NCI-H82 treated with DMSO at 0.1 percent for 48 hours (cell line): ENCODE measurements at regions not wholly inside any gene's neighbourhood (a gene's known extent, or its start where the extent isn't known, plus 50 kb on each side); places are given as distances from the start of the nearest gene placed in this dataset.
"Not testable (repeated sequence)": the region's sequence is repeated elsewhere in the genome, so short reads cannot be mapped to it uniquely, and the experiment has no call there.

Experiments
- DNase-seq: peaks from one replicate; lab custom pipeline; 2025; ENCODE audit not compliant: unreplicated experiment; lab: John Stamatoyannopoulos, UW

GRCh38 chr5:174571662-174572397 is 152.6 kb upstream of the MSX2 start:
- DNase-seq, result no peak

GRCh38 chr5:174572591-174572990 is 151.8 kb upstream of the MSX2 start:
- DNase-seq, result no peak

- no peak for DNase-seq
Observed at GRCh38 chr5:174573221-174573994, 151.0 kb upstream of the MSX2 start.

GRCh38 chr5:174575043-174575442 is 149.3 kb upstream of the MSX2 start:
- no peak for DNase-seq

GRCh38 chr5:174576042-174576441 is 148.3 kb upstream of the MSX2 start:
- no peak for DNase-seq

- peak; percentile 20 for DNase-seq
Observed at GRCh38 chr5:174581479-174581878, 142.9 kb upstream of the MSX2 start.

GRCh38 chr5:174581894-174582293 is 142.5 kb upstream of the MSX2 start:
- no peak for DNase-seq

GRCh38 chr5:174583071-174583470 is 141.3 kb upstream of the MSX2 start:
- no peak for DNase-seq

GRCh38 chr5:174585472-174585871 is 138.9 kb upstream of the MSX2 start:
- no peak for DNase-seq

GRCh38 chr5:174586163-174586562 is 138.2 kb upstream of the MSX2 start:
- DNase-seq, result not testable (repeated sequence)

GRCh38 chr5:174589011-174589410 is 135.4 kb upstream of the MSX2 start:
- DNase-seq, result no peak

- peak; percentile 88 for DNase-seq
Observed at GRCh38 chr5:174589599-174589998, 134.8 kb upstream of the MSX2 start.

GRCh38 chr5:174590820-174591219 is 133.6 kb upstream of the MSX2 start:
- DNase-seq, result no peak

- DNase-seq, result no peak
Observed at GRCh38 chr5:174596429-174596828, 128.0 kb upstream of the MSX2 start.

GRCh38 chr5:174599992-174600391 is 124.4 kb upstream of the MSX2 start:
- DNase-seq, result no peak

GRCh38 chr5:174601946-174602345 is 122.4 kb upstream of the MSX2 start:
- no peak for DNase-seq

- DNase-seq, result no peak
Observed at GRCh38 chr5:174606153-174606552, 118.2 kb upstream of the MSX2 start.

GRCh38 chr5:174606646-174607045 is 117.7 kb upstream of the MSX2 start:
- no peak for DNase-seq

- no peak for DNase-seq
Observed at GRCh38 chr5:174607205-174607604, 117.2 kb upstream of the MSX2 start.

- no peak for DNase-seq
Observed at GRCh38 chr5:174607916-174608315, 116.5 kb upstream of the MSX2 start.

GRCh38 chr5:174608631-174609097 is 115.7 kb upstream of the MSX2 start:
- DNase-seq, result no peak

GRCh38 chr5:174609116-174609515 is 115.3 kb upstream of the MSX2 start:
- no peak for DNase-seq
